Activated CD4-positive, alpha-beta T cell treated with anti-CD3 and anti-CD28 coated beads for 36 hours (primary cell): ENCODE measurements at regions not wholly inside any gene's neighbourhood (a gene's known extent, or its start where the extent isn't known, plus 50 kb on each side); places are given as distances from the start of the nearest gene placed in this dataset.

ENCODE experiments used
- ATAC-seq: fragments of 200-7000 bp; cut with Tn5 transposase; one replicate; pipeline ENCODE4 v1.10.0; 2021; ENCODE audit warnings: mild to moderate bottlenecking, moderate library complexity
- CTCF ChIA-PET: fragments of 350-600 bp; sonication (Branson Sonifier 250); formaldehyde crosslinking; loops from one replicate; lab custom pipeline; 2021; ENCODE audit warnings: antibody characterized with exemption; lab: Charles Lee
- POLR2A ChIA-PET: fragments of 350-600 bp; sonication (Branson Sonifier 250); formaldehyde crosslinking; loops from one replicate; lab custom pipeline; 2021; ENCODE audit warnings: antibody characterized with exemption, inconsistent platforms; lab: Charles Lee
- DNase-seq: peaks from one replicate; pipeline ENCODE4 v3.0.0-alpha.2; 2020
- H3K27ac Mint-ChIP-seq: one replicate; pipeline ENCODE4 v1.8.0; 2021; ENCODE audit warnings: mixed read lengths
- H3K27me3 Mint-ChIP-seq: one replicate; pipeline ENCODE4 v1.8.0; 2021; ENCODE audit warnings: mixed read lengths
- H3K36me3 Mint-ChIP-seq: one replicate; pipeline ENCODE4 v1.8.0; 2021; ENCODE audit warnings: low read depth, mixed read lengths
- H3K4me1 Mint-ChIP-seq: one replicate; pipeline ENCODE4 v1.8.0; 2021; ENCODE audit warnings: mixed read lengths
- H3K4me3 Mint-ChIP-seq: one replicate; pipeline ENCODE4 v1.8.0; 2021; ENCODE audit warnings: mild to moderate bottlenecking, moderate library complexity, mixed read lengths
- H3K9me3 Mint-ChIP-seq: one replicate; pipeline ENCODE4 v1.8.0; 2021; ENCODE audit warnings: low read depth, mixed read lengths
- intact Hi-C, 2 experiments: fragments of 100-400 bp; cut with DNase I in 1 of 2; cut with micrococcal nuclease in 1 of 2; formaldehyde crosslinking; loops; one replicate each; pipeline versions ENCODE4 v1.14.2 to v1.15.1; 2022 to 2024; cut with DNase I, micrococcal nuclease

DNA sequence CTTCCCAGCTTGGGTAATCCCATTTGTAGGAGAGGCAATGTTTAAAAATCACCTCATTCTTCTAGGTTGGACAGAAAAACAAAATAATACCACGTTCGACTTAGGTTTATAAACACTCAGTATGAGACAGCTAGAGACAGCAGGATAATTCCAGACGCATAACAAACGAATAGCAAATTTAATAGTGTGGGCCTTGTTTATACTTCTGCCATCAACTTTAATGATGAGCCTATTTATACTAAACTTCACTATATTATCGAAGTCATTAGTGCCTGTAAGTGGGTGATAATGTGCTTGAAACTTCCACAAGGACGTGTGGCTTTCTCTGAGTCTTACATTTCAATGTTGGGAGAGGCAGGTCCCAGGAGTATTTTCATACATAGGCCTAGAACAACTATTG, 255.7 kb upstream of the PPARGC1A start:
- Mint-ChIP-seq H3K4me1 (no peaks in the 10 kb centered on the region), H3K27me3 (peaks cover 2% of the 10 kb centered on the region), H3K27ac (no peak overlapping the region), H3K36me3 (no peaks in the 10 kb centered on the region), H3K4me3 (no peak overlapping the region), H3K9me3 (no peaks in the 10 kb centered on the region)
- intact Hi-C loops: no loop called here
- no peak for ATAC-seq
- POLR2A ChIA-PET: no interaction called here
- CTCF ChIA-PET: interaction anchor here (0.5 kb wide), 1 partner anchor 1687 kb away, joined by 5 read pairs; no protein-coding TSS in a partner anchor
- DNase-seq: no peak

- H3K4me3 Mint-ChIP-seq: no peak overlapping the region
- no peaks in the 10 kb centered on the region for H3K4me1 Mint-ChIP-seq
- H3K27ac Mint-ChIP-seq: no peak overlapping the region
- intact Hi-C loops: no loop called here
- DNase-seq (no peak), ATAC-seq (no peak)
- H3K27me3 Mint-ChIP-seq: peaks cover 2% of the 10 kb centered on the region
- POLR2A ChIA-PET: no interaction called here
- H3K9me3 Mint-ChIP-seq: no peaks in the 10 kb centered on the region
- CTCF ChIA-PET: no interaction called here
- H3K36me3 Mint-ChIP-seq: no peaks in the 10 kb centered on the region
These were observed 254.5 kb upstream of the PPARGC1A start for GRCh38 chr4:24144381-24144780.

DNA sequence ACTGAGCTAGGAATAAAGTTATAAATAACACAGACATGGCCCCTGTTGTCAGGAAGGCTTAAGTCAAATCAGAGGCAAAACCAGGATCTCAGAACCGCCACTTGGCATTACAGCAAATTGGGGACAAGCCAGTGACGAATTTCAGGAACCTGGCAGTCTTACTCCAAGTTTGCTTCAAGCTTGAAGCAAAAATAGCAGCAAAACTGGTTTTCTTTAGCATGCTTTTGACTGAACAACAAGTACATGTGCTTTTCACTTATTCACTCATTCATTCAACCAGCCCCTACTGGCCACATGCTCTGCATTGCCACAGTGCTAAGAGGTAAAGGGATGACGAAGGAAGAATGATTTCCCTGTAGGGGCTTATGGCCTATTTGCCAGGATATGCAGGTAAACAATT, 253.9 kb upstream of the PPARGC1A start:
- DNase-seq (no peak), ATAC-seq (no peak)
- Mint-ChIP-seq H3K27me3 (peaks cover 2% of the 10 kb centered on the region), H3K9me3 (no peaks in the 10 kb centered on the region), H3K4me1 (no peaks in the 10 kb centered on the region), H3K36me3 (no peaks in the 10 kb centered on the region), H3K27ac (no peak overlapping the region), H3K4me3 (no peak overlapping the region)
- intact Hi-C loops: no loop called here
- CTCF ChIA-PET: no interaction called here
- POLR2A ChIA-PET: no interaction called here

DNA sequence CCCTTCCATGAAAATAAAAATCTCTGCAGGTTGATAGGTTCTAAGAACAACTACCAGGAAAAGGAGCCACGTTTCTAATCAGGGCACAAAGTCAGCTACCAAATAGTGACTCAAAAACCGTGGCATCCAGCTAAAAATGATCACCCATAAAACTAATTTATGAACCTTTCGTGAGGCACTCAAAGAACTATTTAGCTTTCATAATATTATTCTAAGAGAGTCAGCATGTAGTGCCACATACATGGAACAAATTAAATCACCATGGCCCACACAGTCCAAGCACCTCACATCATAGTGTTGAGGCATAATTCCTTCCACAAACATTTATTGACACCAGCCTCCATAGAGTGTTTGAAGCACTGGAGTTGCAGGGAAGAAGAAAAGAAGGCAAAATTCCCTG, 252.0 kb upstream of the PPARGC1A start:
- no peaks in the 10 kb centered on the region for H3K9me3 Mint-ChIP-seq
- no peak overlapping the region for H3K27ac Mint-ChIP-seq
- no peaks in the 10 kb centered on the region for H3K4me1 Mint-ChIP-seq
- ATAC-seq (no peak), DNase-seq (no peak)
- H3K4me3 Mint-ChIP-seq: no peak overlapping the region
- H3K36me3 Mint-ChIP-seq: no peaks in the 10 kb centered on the region
- POLR2A ChIA-PET: no interaction called here
- CTCF ChIA-PET: no interaction called here
- intact Hi-C loops: no loop called here
- H3K27me3 Mint-ChIP-seq: peaks cover 2% of the 10 kb centered on the region

DNA sequence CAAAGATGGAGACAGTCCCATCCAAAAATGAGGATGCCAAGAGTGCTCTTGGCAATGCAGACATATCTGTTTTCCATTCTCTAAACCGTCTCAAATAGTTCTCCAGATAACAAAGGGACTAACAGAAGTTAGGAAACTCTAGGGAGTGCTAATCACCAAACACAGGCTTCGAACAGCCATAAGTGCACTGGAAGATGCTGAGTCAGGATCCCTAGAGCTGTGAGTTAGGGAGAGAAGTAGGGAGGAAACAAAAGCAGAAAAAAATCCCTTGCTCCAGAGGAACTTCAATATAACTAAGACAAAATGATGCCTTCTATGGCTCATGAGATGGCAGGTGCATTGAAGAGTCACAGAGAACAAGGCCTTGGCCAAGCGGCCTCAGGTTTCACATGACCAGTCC, 251.0 kb upstream of the PPARGC1A start:
- no peaks in the 10 kb centered on the region for H3K4me1 Mint-ChIP-seq
- POLR2A ChIA-PET: no interaction called here
- DNase-seq: no peak
- CTCF ChIA-PET: no interaction called here
- intact Hi-C loops: no loop called here
- no peak overlapping the region for H3K4me3 Mint-ChIP-seq
- H3K36me3 Mint-ChIP-seq: no peaks in the 10 kb centered on the region
- peaks cover 2% of the 10 kb centered on the region for H3K27me3 Mint-ChIP-seq
- H3K27ac Mint-ChIP-seq: no peak overlapping the region
- ATAC-seq: no peak
- no peaks in the 10 kb centered on the region for H3K9me3 Mint-ChIP-seq

GRCh38 chr4:24137671-24138601, 248.1 kb upstream of the PPARGC1A start:
- ChIA-PET CTCF (interaction anchor here (0.5 kb wide), 1 partner anchor 21 kb away, joined by 3 read pairs; no protein-coding TSS in a partner anchor), POLR2A (no interaction called here)
- H3K36me3 Mint-ChIP-seq: no peaks in the 10 kb centered on the region
- H3K4me1 Mint-ChIP-seq: no peaks in the 10 kb centered on the region
- H3K27ac Mint-ChIP-seq: no peak overlapping the region
- H3K27me3 Mint-ChIP-seq: peaks cover 2% of the 10 kb centered on the region
- peaks cover 3% of the 10 kb centered on the region for H3K9me3 Mint-ChIP-seq
- H3K4me3 Mint-ChIP-seq: no peak overlapping the region
- ATAC-seq (no peak), DNase-seq (no peak)
- intact Hi-C loops: no loop called here

GRCh38 chr4:24131954-24132673, 242.3 kb upstream of the PPARGC1A start:
- intact Hi-C loops: no loop called here
- ChIA-PET CTCF (no interaction called here), POLR2A (no interaction called here)
- Mint-ChIP-seq H3K4me1 (no peaks in the 10 kb centered on the region), H3K4me3 (no peak overlapping the region), H3K36me3 (no peaks in the 10 kb centered on the region), H3K27me3 (no peaks in the 10 kb centered on the region), H3K9me3 (peaks cover 10% of the 10 kb centered on the region), H3K27ac (no peak overlapping the region)
- no peak for ATAC-seq
- DNase-seq: no peak

DNA sequence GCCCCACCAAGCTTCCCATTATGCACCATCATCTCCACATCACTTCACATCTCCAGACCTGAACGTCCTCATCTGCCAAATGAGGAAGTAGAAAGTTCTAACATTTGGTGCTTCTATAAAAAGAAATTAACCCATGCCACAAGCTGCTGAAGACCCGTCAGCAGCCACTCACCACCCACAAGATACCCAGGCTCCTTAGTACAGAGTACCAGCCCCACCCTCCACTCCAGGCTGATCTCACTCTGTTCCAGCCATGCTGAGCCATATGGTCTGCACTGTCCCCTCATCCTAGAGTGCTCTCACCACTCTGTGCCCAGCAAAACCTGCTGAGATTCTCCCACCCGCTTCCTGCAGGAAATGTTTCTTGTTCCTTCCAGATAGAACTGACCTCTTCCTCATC, 240.8 kb upstream of the PPARGC1A start:
- POLR2A ChIA-PET: no interaction called here
- H3K27me3 Mint-ChIP-seq: peaks cover 3% of the 10 kb centered on the region
- no peak for ATAC-seq

GRCh38 chr4:24126776-24127175, 236.9 kb upstream of the PPARGC1A start:
- intact Hi-C loops: no loop called here
- DNase-seq (no peak), ATAC-seq (no peak)
- peaks cover 11% of the 10 kb centered on the region for H3K9me3 Mint-ChIP-seq
- CTCF ChIA-PET: no interaction called here
- H3K36me3 Mint-ChIP-seq: no peaks in the 10 kb centered on the region
- POLR2A ChIA-PET: no interaction called here
- H3K27me3 Mint-ChIP-seq: peaks cover 3% of the 10 kb centered on the region
- no peak overlapping the region for H3K4me3 Mint-ChIP-seq
- no peaks in the 10 kb centered on the region for H3K4me1 Mint-ChIP-seq
- H3K27ac Mint-ChIP-seq: no peak overlapping the region

More for the DNA sequence above, 240.8 kb upstream of the PPARGC1A start:
- Mint-ChIP-seq H3K27ac (no peak overlapping the region), H3K4me1 (no peaks in the 10 kb centered on the region), H3K36me3 (no peaks in the 10 kb centered on the region), H3K9me3 (peaks cover 14% of the 10 kb centered on the region), H3K4me3 (no peak overlapping the region)
- intact Hi-C loops: no loop called here
- CTCF ChIA-PET: no interaction called here
- no peak for DNase-seq

GRCh38 chr4:24121395-24122175, 231.7 kb upstream of the PPARGC1A start:
- no peak overlapping the region for H3K27ac Mint-ChIP-seq
- ChIA-PET CTCF (interaction anchor here (0.5 kb wide), 1 partner anchor 628 kb away, joined by 4 read pairs; no protein-coding TSS in a partner anchor), POLR2A (no interaction called here)
- intact Hi-C loops: no loop called here
- DNase-seq: no peak
- peaks cover 3% of the 10 kb centered on the region for H3K27me3 Mint-ChIP-seq
- no peak overlapping the region for H3K4me3 Mint-ChIP-seq
- H3K36me3 Mint-ChIP-seq: no peaks in the 10 kb centered on the region
- H3K9me3 Mint-ChIP-seq: peaks cover 5% of the 10 kb centered on the region
- no peaks in the 10 kb centered on the region for H3K4me1 Mint-ChIP-seq
- ATAC-seq: no peak

DNA sequence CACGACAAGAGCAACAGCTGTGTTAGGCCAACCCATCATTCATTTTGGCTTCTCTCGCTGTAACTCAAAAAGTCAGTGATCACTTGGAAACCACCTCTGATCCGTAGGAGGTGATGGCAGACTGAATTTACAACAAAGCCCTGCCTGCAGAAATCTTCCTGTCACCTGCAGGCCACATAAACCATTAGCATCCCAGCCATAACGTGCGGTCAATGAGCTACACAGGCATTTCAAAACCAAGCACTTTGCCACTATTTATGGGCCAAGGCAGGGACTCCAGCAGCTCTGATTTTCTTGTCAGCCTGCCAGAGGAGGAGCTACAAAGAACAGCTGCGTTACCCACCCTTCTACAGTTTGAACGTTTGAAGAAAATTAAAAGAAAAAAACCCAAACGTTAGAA, 228.1 kb upstream of the PPARGC1A start:
- intact Hi-C loops: no loop called here
- no peaks in the 10 kb centered on the region for H3K36me3 Mint-ChIP-seq
- no peak for ATAC-seq
- peaks cover 3% of the 10 kb centered on the region for H3K9me3 Mint-ChIP-seq
- CTCF ChIA-PET: no interaction called here
- H3K27me3 Mint-ChIP-seq: no peaks in the 10 kb centered on the region
- H3K27ac Mint-ChIP-seq: no peak overlapping the region
- no peak overlapping the region for H3K4me3 Mint-ChIP-seq
- POLR2A ChIA-PET: no interaction called here
- no peak for DNase-seq
- no peaks in the 10 kb centered on the region for H3K4me1 Mint-ChIP-seq
